ENCODE measurements at regions not wholly inside any gene's neighbourhood (a gene's known extent, or its start where the extent isn't known, plus 50 kb on each side); places are given as distances from the start of the nearest gene placed in this dataset.
"Not testable (repeated sequence)": the region's sequence is repeated elsewhere in the genome, so short reads cannot be mapped to it uniquely, and the experiment has no call there.

DNA sequence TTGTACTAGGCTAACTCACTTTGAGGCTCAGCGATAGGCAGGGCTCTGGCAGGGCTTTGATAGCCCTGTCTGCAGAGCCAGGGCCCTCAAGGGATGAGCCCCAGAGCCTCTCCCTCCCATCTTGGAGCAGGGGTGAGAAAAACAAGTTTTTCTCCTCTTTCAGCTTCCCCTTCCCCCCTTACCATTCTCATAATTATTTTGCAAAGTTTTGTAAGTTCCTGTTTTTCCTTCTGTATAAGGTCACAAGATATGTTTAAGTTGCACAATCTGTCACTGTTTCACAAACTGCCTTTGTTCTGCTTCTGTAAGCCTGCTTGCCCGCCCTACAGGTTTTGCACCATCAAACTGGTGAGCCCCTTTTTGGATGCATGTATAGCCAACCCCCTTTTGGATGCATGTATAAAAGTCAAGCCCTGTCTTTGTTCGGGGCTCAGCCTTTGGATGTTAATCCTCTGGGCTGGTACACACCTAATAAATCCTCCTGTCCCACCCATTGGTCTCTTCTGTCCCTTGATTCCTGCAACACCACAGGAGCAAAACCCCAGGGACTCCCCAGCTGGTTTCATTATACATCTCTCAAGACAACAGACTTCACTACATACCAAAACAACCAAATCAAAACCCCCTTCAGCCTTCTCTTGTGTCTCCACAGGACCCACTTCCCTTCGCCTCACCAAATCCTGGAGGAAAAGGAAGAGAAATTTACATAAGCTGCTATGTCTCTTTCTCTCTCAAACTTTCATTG lies 52.5 kb upstream of the RESF1 start:
- TF ChIP-seq, protein P1, sequence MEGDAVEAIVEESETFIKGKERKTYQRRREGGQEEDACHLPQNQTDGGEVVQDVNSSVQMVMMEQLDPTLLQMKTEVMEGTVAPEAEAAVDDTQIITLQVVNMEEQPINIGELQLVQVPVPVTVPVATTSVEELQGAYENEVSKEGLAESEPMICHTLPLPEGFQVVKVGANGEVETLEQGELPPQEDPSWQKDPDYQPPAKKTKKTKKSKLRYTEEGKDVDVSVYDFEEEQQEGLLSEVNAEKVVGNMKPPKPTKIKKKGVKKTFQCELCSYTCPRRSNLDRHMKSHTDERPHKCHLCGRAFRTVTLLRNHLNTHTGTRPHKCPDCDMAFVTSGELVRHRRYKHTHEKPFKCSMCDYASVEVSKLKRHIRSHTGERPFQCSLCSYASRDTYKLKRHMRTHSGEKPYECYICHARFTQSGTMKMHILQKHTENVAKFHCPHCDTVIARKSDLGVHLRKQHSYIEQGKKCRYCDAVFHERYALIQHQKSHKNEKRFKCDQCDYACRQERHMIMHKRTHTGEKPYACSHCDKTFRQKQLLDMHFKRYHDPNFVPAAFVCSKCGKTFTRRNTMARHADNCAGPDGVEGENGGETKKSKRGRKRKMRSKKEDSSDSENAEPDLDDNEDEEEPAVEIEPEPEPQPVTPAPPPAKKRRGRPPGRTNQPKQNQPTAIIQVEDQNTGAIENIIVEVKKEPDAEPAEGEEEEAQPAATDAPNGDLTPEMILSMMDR (IDR thresholded peaks at IDR 0.05), result no peak
- TF ChIP-seq ZFX (IDR thresholded peaks at IDR 0.05; ENCODE audit: borderline replicate concordance), result no peak
- no peak overlapping the region for H3K27ac ChIP-seq

DNA sequence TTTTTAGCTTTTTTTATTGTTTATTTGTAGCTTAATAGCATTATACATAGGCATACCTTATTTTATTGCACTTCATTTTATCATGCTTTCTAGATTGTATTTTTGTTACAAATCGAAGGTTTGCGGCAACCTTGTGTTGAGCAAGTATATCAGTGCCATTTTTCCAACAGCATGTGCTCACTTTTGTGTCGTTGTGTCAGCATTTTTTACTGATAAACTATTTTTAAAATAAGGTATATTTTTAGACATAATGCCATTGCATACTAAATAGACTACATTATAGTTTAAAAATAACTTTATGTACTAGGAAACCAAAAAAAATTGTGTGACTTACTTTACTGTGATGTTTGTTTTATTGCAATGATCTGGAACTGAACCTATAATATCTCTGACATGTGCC lies 56.2 kb upstream of the RESF1 start:
- TF ChIP-seq ZFX (IDR thresholded peaks at IDR 0.05; ENCODE audit: borderline replicate concordance), result no peak
- TF ChIP-seq, protein P1 (IDR thresholded peaks at IDR 0.05), result no peak
- no peak overlapping the region for H3K27ac ChIP-seq

DNA sequence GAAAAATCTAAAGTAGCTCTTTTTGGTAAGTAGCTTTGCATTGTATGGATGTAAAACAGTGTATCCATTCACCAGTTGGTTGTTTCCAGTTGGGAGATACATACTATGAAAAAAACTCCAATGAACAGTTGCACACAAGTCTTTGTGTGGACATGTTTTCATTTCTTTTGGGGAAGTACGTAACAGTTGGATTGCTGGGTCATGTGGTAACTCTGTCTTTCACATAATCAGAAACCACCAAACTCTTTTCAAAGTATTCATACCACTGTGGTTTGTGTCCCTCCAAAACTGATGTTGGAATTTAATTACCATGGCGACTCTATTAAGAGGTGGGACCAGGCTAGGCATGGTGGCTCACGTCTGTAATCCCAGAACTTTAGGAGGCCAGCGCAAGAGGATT lies 58.9 kb upstream of the RESF1 start:
- TF ChIP-seq ZFX (IDR thresholded peaks at IDR 0.05; ENCODE audit: borderline replicate concordance), result no peak
- TF ChIP-seq, protein P1 (IDR thresholded peaks at IDR 0.05), result no peak
- H3K27ac ChIP-seq, result no peak overlapping the region

DNA sequence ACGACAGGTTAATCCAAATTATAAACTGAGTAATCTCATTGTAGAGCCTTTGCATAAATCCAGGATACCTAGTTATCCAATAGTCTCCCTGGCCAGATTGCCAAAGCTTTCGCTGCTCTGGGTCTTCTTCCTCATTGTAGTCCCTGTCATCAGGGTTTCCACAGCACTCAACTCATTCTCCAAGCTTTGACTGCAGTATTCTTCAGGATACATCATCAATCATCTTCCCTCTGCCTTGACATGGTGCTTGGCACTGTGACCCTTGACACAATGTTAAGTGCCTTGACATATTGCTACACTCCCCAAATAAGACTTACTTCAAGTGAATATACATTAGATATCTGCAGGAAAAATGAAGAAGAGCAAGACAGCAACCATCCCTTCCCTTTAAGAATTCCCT lies 60.1 kb upstream of the RESF1 start:
- no peak for TF ChIP-seq ZFX (IDR thresholded peaks at IDR 0.05; ENCODE audit: borderline replicate concordance)
- TF ChIP-seq, protein P1 (IDR thresholded peaks at IDR 0.05), result no peak
- H3K27ac ChIP-seq, result no peak overlapping the region

DNA sequence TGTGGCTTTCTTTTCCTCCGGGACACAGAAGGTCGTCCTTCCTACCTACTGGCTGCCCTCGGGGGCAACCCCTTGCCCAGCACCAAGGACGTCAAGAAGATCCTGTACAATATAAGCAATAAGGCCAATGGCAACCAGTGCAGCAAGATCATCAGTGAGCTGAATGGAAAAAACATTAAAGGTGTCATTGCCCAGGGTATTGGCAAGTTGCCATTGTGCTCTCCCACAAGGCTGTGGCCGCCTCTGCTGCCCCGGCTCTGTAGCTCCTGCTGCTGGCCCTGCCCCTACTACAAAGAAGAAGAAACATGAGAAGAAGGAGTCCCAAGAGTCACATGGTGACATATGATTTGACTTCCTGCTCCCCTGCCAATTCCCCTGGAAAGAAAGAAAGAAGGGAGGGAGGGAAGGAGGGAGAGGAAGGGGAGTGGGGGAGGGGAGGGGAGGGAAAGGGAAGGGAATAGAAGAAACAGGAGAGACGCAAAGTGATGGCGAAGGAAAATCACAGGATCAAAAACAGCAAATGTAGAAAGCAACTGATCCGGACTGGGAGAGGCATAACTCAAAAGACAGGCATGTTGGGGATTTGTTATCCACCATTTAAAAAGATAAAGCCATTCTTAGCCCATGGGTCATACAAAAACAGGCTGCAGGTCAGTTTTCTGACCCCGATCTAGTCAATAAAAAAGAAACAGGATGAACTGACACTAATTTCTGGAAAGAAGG lies 61.3 kb upstream of the RESF1 start:
- H3K27ac ChIP-seq, result no peak overlapping the region
- TF ChIP-seq, protein P1 (IDR thresholded peaks at IDR 0.05), result no peak
- TF ChIP-seq ZFX (IDR thresholded peaks at IDR 0.05; ENCODE audit: borderline replicate concordance), result no peak

DNA sequence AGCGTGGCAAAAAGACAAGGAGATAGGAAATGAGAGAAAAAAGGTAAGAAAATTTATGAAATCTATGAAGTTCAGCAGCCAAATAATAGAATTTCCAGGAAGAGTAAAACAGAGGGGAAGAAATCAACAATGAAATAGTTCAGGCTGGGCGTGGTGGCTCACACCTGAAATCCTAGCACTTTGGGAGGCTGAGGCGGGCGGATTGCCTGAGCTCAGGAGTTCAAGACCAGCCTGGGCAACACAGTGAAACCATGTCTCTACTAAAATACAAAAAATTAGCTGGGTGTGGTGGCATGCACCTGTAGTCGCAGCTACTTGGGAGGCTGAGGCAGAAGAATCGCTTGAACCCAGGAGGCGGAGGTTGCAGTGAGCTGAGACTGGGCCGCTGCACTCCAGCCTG lies 62.1 kb upstream of the RESF1 start:
- not testable (repeated sequence) for H3K27ac ChIP-seq

DNA sequence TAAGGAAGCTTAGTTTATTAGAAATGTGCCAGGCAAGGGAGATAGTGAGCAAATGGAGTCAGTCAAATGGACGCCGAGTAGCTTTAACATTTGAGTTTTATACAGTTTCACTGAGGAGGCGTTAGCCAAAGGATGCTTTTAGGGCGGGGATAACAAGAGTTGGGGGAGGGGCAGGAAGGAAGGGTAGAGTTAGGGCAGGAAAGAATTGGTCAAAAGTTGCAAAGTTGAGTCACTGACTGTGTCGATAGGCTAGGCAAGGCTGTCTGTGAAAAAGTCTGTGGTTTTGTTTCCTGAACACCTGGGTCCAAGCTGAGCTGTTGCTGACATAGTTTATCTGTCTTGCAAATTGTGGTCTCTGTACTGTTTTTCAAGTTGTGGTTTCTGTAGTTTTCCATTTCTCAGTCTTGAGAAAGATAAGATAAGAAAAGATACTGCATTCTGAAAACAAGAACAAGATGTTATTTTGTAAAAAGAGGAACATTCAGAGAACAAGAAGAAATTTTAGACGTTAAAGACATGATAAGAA lies 62.6 kb upstream of the RESF1 start:
- H3K27ac ChIP-seq, result no peak overlapping the region
- TF ChIP-seq ZFX (IDR thresholded peaks at IDR 0.05; ENCODE audit: borderline replicate concordance), result no peak
- TF ChIP-seq, protein P1 (IDR thresholded peaks at IDR 0.05), result no peak
